ENCODE measurements at regions not wholly inside any gene's neighbourhood (a gene's known extent, or its start where the extent isn't known, plus 50 kb on each side); places are given as distances from the start of the nearest gene placed in this dataset.
"Not testable (repeated sequence)": the region's sequence is repeated elsewhere in the genome, so short reads cannot be mapped to it uniquely, and the experiment has no call there.

DNA sequence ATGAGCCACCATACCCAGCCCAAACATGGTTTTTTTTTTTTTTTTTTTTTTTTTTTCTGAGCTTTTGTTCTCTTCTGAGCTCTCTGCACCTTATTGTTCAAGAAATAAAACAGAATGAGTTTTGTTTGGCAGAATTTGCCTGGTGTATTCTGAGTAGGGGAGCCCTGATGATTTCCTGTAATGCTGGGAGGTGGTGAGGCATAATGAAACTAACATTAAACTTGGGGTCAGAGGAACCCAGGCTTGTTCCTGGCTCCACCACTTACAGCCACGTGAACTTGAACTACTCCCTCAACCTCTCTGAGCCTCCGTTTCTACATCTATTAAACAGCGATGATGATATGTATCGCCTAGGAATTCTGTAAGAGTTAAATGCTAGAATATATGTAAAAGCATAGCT is 276.3 kb upstream of the CRY1 start:
- DNase-seq (ENCODE audit: low read depth): no peak

GRCh38 chr12:107372229-107372658 is 278.9 kb upstream of the CRY1 start:
- no peak for DNase-seq (ENCODE audit: low read depth)

DNA sequence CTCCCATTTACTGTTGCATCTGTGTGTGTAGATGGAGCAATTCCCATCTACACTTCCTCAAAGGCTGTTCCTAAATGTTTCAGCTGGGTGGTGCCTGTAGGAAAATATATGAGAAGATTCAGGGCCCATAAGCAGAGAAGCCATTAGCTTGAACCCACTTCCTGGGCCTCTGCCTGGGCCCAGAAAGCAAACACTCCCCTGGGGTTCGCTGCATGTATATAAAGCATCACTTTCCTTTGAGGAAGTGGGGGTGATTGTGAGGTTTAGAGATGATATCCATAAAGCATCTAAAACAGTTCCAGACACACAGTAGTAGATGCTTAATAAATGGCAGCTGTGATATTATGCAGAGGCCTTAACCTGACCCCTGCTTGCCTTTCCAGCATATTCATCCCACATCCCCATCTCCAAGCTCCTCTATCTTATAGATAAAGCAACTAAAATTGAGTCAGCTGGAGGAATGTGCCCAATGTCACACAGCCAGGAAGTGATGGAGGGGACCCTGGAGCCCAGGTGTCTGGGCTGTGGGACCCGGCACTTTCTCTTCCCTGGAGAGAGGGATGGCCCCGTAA is 280.0 kb upstream of the CRY1 start:
- no peak for DNase-seq (ENCODE audit: low read depth)

DNA sequence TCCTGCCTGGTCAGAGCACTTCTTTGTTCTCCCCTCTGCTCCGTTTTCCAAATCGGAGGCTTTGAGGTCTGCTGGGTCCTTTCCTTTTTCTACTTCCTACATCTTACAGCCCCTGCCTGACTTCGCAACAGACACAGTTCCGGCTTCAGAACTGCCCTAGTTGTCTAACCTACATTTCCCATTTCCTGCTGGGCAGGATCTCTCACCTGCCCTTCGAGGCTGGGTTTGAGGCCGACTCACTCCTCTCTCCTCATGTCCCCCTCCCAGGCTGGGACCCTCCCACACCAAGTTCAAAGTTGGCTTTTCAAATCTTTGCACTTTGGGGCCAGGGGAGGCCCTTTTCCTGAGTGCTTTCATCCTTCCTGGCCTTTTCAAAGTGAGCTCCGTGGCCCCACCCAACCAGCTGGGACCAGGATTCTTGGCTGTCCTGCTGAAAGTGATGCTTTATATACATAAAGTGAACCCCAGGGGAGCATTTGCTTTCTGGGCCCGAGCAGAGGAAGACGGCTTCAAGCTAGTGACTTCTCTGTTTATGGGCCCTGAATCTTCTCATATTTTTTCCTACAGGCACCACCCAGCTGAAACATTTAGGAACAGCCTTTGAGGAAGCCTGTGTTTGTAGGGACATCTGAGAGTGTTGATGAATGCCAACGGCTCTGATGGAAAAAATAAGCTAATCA is 281.0 kb upstream of the CRY1 start:
- DNase-seq (ENCODE audit: low read depth): no peak

DNA sequence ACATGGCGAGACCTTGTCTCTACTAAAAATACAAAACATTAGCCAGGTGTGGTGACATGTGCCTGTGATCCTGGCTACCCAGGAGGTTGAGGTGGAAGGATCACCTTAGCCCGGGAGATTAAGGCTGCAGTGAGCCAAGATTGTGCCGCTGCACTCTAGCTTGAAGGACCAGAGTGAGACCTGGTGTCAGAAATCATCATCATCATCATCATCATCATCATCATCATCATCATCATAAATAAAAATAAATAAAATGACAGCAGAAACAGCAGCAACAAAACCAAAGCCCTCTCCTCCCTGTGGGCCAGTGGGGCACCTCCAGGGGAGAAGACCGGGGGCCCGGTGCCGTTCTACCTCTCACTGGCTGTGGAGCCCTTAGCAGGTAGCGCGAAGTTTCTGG is 281.9 kb upstream of the CRY1 start:
- no peak for DNase-seq (ENCODE audit: low read depth)

- DNase-seq (ENCODE audit: low read depth): no peak
Measured at GRCh38 chr12:107377596-107378385, 284.4 kb upstream of the CRY1 start.

- DNase-seq (ENCODE audit: low read depth): no peak
Measured at GRCh38 chr12:107378609-107379008, 285.3 kb upstream of the CRY1 start.

- DNase-seq (ENCODE audit: low read depth): not testable (repeated sequence)
Measured at GRCh38 chr12:107379142-107379851, 285.9 kb upstream of the CRY1 start.

DNA sequence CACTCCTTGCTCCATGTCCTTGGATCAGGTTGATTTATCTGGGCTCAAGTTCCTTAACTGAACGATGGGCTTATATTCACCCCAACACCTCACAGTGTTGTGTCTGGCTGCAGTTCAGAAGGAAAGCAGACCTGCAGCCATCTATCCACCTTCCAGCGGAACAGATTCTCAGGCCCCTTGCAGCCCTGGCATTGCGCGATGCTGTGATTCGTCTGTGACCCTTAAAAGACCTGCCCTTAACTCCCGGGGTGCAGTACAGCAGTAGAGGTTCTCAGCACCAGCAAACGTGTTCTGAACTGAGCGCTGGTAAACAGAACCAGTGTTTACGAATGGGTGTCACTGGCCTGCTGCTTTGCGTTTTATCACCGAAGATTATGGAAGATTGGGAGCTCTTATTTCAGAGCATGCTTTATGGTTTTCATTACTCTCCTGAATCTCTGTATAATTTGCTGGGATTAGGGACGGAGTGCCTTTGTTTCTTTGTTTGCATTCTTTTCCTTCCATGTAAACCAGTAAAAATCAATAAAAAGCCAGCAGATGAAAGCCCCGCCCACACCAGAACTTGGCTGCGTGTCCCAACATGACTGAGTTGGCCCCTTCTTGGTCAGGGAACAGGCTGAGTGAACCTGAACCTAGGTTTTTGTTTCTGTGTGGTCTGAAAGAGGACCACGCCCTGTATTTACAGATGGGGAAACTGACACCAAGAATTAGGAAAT is 286.7 kb upstream of the CRY1 start:
- no peak for DNase-seq (ENCODE audit: low read depth)

GRCh38 chr12:107384645-107385044 is 291.3 kb upstream of the CRY1 start:
- no peak for DNase-seq (ENCODE audit: low read depth)

DNA sequence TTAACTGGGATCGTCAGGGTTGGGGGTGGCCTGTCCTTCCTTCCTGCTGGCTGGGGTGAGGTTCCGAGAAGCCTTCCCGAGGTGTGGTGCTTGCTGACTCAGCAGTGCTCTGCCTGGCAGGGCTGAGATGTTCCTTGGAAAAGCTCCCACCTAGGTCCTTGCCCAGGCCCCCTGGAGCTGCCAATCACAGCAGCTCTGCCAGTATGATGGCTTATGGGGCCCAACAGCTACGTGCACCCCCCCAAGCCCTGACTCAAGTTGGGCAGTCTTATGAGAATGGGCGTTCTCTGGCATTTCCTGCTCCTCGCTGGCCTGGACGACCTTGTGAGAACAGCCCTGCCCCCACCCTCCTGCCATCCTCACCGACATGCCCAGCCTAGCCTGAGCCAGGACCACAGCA is 292.2 kb upstream of the CRY1 start:
- no peak for DNase-seq (ENCODE audit: low read depth)

DNA sequence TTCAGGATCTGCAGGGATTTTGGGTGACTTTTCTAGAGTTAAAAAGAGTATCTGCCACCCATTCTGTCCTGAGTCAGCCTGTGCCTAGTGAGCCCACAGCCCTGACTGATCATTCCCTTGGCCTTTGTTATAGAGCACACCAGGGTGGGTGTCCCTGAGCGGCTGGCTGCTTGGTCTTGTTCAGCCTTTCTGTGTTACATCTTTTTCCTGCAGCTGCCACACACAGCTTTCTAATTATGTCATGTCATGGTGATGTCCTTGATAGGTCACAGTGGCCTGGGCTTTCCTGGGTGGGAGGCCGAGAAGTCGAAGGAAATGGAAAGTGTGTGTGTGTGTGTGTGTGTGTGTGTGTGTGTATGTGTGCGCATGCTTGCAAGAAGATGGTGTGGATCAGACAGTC is 293.2 kb upstream of the CRY1 start:
- no peak for DNase-seq (ENCODE audit: low read depth)

DNA sequence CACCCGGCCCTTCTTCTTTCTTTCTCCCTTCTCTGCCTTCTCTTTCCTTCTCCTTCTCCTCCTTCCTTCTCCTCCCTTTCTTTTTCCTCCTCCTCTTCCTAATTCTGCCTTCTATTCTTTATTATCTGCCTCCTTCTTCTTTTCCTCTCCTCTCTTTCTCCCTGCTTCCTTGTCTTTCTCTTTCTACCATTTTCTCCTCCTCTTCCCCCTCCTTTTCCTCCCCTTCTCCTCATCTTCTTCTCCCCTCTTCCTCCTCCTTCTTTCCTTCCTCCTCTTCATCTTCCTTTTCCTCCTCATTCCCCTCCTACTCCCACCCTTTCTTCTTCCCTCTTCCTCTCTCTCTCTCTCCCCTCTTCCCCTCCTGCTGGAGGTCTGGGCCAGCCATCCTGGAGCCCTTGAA is 294.9 kb upstream of the CRY1 start:
- DNase-seq (ENCODE audit: low read depth): no peak

DNA sequence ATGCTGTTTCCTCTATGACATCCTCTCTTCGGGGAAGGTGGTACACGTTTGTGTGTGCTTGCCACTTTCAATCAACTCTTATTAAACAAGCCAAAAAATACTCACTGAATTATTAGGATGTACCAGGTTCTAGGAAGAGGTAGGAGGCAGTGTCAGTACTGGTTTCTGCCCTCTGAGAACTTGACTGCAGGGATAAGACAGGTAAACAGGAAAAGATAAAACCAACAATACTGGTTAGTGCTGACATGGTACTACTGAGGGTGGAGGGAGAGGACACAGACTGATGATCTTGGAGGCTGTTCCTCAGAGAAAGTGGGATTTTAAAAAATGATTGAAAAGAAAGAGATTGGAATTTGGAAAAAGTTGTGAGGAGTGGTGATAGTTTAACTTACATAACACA is 295.2 kb upstream of the PWP1 start:
- no peak for DNase-seq (ENCODE audit: low read depth)

DNA sequence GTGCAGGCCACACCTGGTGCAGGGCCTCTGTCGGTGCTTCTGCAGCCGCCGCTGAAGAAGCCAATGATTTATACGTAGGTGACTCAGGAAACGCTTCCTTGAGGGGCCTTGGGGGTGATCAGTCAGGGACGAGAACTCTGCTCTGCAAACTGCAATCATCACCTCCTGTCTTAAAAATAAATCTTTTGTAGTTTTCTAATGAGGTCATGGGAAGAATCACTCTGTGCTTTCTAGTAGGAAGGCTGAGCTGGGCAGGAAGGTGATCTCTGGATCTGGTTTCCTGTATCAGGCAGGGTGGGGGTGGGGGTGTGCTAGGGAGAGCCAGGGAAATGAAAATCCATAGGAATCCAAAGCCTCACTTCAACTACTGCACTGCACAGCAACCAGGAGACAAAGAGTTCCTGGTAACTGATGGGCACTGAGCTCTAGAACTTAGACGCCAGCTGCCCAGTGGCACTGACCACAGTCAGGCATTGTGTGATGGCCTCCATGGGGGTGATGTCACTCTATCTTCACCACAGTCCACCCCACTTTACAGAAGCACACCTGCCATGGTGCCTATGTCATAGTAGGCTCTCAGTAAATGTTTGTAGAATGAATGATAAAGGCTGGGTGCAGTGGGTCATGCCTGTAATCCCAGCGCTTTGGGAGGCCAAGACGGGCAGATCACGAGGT is 292.4 kb upstream of the PWP1 start:
- no peak for DNase-seq (ENCODE audit: low read depth)

DNA sequence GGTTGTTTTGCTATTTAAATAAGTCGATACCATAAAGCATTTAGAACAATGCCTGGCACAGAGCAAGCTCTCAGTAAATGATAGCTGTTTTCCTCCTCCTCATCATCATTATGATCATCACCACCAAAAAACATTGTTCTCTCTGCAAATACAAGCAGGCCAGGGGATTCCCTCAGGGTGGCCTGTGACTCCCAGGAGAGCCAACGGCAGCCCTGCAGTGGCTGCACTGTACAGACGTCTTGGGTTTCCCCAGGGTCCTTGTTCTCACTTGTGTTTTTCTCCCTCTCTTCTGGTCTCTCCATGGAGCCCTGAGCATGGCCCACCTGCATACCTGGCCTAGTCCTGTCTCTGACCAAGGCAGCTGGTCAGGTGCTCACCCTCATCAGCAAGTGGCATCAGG is 290.9 kb upstream of the PWP1 start:
- DNase-seq (ENCODE audit: low read depth): no peak

- DNase-seq (ENCODE audit: low read depth): no peak
Measured at GRCh38 chr12:107395817-107396216, 289.8 kb upstream of the PWP1 start.

GRCh38 chr12:107396991-107397390 is 288.6 kb upstream of the PWP1 start:
- no peak for DNase-seq (ENCODE audit: low read depth)

GRCh38 chr12:107397890-107398500 is 287.6 kb upstream of the PWP1 start:
- no peak for DNase-seq (ENCODE audit: low read depth)

DNA sequence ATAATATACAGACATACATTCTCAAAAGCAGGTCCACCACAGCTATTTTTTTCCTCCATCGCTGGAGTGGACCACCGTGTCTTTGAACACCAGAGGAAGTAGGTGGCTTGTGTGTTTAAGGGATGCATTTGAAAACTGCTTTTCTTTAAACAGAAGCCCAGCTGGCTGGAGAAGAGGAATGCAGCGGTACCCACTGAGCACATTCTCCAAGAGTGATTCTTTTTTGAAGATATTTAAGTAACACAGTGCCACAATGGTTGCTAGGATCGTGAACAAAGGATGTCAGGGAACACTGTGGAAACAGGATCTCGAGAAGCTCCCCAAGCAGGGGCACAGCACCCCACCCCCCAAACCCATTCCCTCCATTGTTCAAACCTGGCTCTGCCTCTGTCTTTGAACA is 286.6 kb upstream of the PWP1 start:
- DNase-seq (ENCODE audit: low read depth): no peak
